ENCODE measurements at regions not wholly inside any gene's neighbourhood (a gene's known extent, or its start where the extent isn't known, plus 50 kb on each side); places are given as distances from the start of the nearest gene placed in this dataset.

DNA sequence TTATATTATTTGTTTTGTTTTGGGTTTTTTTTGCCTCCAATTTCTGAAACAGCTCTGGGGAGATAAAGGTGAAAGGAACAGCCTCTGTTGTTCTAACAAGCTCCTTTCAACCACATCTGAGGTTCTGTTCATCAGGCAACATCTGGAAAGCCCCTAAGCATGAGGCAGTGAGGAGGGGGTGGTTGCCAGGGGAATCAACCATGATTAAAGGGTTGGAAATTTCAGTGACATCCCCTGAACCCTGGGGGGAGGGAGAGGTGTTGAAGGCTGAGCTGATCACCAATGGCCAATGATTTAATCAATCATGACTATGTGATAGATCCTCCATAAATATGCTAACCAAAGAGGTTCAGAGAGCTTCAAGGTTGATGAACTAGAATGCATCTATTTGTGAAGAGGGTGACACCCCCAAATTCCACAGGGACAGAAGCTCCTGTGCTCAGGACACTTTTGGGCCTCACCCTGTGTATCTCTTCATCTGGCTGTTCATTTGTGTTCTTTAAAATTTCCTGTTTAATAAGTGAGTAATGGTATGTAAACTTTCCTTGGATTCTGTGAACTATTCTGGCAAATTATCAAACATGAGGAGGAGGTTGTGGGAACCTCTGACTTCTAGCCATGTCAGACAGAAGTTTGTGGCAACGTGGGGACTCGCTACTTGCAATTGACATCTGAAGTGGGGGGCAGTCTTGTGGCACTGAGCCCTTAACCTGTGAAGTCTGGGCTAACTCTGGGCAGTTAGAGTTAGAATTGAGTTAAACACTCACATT, 221.3 kb downstream of the NHLRC3 start:
- TF ChIP-seq, protein P1, sequence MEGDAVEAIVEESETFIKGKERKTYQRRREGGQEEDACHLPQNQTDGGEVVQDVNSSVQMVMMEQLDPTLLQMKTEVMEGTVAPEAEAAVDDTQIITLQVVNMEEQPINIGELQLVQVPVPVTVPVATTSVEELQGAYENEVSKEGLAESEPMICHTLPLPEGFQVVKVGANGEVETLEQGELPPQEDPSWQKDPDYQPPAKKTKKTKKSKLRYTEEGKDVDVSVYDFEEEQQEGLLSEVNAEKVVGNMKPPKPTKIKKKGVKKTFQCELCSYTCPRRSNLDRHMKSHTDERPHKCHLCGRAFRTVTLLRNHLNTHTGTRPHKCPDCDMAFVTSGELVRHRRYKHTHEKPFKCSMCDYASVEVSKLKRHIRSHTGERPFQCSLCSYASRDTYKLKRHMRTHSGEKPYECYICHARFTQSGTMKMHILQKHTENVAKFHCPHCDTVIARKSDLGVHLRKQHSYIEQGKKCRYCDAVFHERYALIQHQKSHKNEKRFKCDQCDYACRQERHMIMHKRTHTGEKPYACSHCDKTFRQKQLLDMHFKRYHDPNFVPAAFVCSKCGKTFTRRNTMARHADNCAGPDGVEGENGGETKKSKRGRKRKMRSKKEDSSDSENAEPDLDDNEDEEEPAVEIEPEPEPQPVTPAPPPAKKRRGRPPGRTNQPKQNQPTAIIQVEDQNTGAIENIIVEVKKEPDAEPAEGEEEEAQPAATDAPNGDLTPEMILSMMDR (IDR thresholded peaks at IDR 0.05): no peak

DNA sequence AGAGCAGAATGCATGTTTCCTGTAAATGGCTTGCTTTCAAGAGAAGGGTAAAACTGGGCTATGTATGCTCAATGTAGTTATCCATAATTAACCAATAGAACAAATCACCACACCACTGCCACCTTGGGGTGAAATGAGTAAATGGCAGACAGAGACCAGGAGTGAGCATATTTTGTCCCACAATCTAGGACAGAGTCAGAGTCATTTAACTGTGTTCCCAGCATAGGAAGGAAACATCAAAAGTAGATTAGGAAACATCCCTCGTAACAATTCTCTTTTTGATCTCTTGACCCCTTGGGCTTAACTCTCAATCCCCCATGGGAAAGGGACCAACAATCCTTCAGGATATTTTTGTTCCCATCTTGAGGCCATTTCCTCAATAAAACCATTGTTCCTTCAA, 224.8 kb downstream of the NHLRC3 start:
- TF ChIP-seq, protein P1 (IDR thresholded peaks at IDR 0.05): peak; percentile 64

DNA sequence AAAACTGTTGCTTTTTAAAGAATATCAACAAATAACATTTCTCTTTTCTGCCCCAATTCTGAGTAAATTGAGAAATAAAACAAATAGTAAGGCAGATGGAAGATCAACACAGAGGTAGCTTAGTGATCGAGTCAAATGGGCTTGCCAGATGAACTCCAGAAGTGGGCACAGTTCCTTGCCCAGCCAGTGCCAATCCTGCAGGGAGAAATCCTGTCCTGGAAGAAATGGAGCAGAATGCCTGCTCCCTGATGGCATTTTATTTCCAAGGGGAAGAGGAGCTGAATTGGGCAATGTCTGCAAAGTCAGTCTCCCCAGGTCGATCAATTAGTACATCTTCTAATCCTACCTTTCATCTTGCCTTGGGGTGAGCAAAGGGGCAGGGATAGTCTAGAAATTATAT, 225.3 kb downstream of the NHLRC3 start:
- TF ChIP-seq, protein P1 (IDR thresholded peaks at IDR 0.05): no peak

GRCh38 chr13:39266426-39266825, 228.2 kb downstream of the NHLRC3 start:
- TF ChIP-seq, protein P1 (IDR thresholded peaks at IDR 0.05): no peak

- TF ChIP-seq, protein P1 (IDR thresholded peaks at IDR 0.05): no peak
Observed at GRCh38 chr13:39268398-39268797, 230.1 kb downstream of the NHLRC3 start.

- TF ChIP-seq, protein P1 (IDR thresholded peaks at IDR 0.05): no peak
Observed at GRCh38 chr13:39269004-39269403, 230.7 kb downstream of the NHLRC3 start.

- TF ChIP-seq, protein P1 (IDR thresholded peaks at IDR 0.05): no peak
Observed at GRCh38 chr13:39269411-39269810, 231.2 kb downstream of the NHLRC3 start.

DNA sequence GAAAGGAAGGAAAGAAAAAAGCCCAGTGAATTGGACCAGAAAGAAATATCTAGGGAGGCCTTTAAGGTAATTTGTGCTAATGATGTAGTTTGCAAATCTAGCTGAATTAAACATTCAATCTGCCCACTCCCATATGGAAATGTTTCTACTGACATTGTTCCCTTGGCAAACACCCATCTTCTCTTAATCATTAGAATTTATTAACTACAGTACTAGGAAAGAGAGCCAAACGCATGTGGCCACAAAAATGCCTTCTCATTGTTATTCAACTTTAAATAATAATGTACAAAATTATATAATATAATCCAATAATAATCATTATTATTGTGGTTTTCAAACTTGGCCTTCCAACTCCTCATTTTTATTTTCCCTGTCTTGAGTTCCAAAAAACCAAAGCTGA, 234.7 kb downstream of the NHLRC3 start:
- TF ChIP-seq, protein P1 (IDR thresholded peaks at IDR 0.05): no peak

Data from LNCAP (cell line).